Ishikawa (cell line): ENCODE measurements at regions not wholly inside any gene's neighbourhood (a gene's known extent, or its start where the extent isn't known, plus 50 kb on each side); places are given as distances from the start of the nearest gene placed in this dataset.

Source experiments
- CEBPB ChIP-seq: IDR thresholded peaks from 2 replicates; pipeline ENCODE4 v1.6.1; 2012
- CREB1 ChIP-seq: IDR thresholded peaks from 2 replicates; pipeline ENCODE4 v1.6.1; 2012; ENCODE audit warnings: low read depth
- EGR1 ChIP-seq: IDR thresholded peaks from 2 replicates; pipeline ENCODE4 v1.6.1; 2012
- EP300 ChIP-seq: IDR thresholded peaks from 2 replicates; pipeline ENCODE4 v1.6.1; 2012; ENCODE audit warnings: borderline replicate concordance
- FOXM1 ChIP-seq: IDR thresholded peaks from 2 replicates; pipeline ENCODE4 v1.6.1; 2012; ENCODE audit warnings: low read depth, borderline replicate concordance
- MAX ChIP-seq: IDR thresholded peaks from 2 replicates; pipeline ENCODE4 v1.6.1; 2012
- NFIC ChIP-seq: IDR thresholded peaks from 2 replicates; pipeline ENCODE4 v1.6.1; 2012
- RAD21 ChIP-seq: IDR thresholded peaks from 2 replicates; pipeline ENCODE4 v1.6.1; 2012; ENCODE audit warnings: low read depth
- REST ChIP-seq: IDR thresholded peaks from 2 replicates; pipeline ENCODE4 v1.6.1; 2012; ENCODE audit warnings: low read depth, mild to moderate bottlenecking
- TAF1 ChIP-seq: IDR thresholded peaks from 2 replicates; pipeline ENCODE4 v1.6.1; 2012; ENCODE audit warnings: low read depth, mild to moderate bottlenecking
- TCF12 ChIP-seq: IDR thresholded peaks from 2 replicates; pipeline ENCODE4 v1.6.1; 2012; ENCODE audit warnings: low read depth
- TEAD4 ChIP-seq: IDR thresholded peaks from 2 replicates; pipeline ENCODE4 v1.6.1; 2012
- USF1 ChIP-seq: IDR thresholded peaks from 2 replicates; pipeline ENCODE4 v1.6.1; 2012
- YY1 ChIP-seq: IDR thresholded peaks from 2 replicates; pipeline ENCODE4 v1.6.1; 2012; ENCODE audit warnings: low read depth
- ZBTB7A ChIP-seq: IDR thresholded peaks from 2 replicates; pipeline ENCODE4 v1.6.1; 2012; ENCODE audit warnings: low read depth

- TF ChIP-seq FOXM1 (no peak), TEAD4 (no peak), ZBTB7A (no peak), EP300 (no peak), EGR1 (no peak), TCF12 (no peak), USF1 (no peak), YY1 (no peak), NFIC (no peak), TAF1 (no peak), CEBPB (no peak), REST (no peak), MAX (no peak), RAD21 (no peak), CREB1 (no peak)
Measured at GRCh38 chr13:40191186-40191980, 475.1 kb downstream of the FOXO1 start.

- TF ChIP-seq TAF1, result no peak
- TF ChIP-seq RAD21, result no peak
- TF ChIP-seq YY1, result no peak
- no peak for TF ChIP-seq EGR1
- no peak for TF ChIP-seq CEBPB
- no peak for TF ChIP-seq USF1
Measured at GRCh38 chr13:40192452-40192851, 474.0 kb downstream of the FOXO1 start.

- no peak for TF ChIP-seq TCF12
- TF ChIP-seq CEBPB, result no peak
- no peak for TF ChIP-seq MAX
- TF ChIP-seq USF1, result no peak
- no peak for TF ChIP-seq YY1
- TF ChIP-seq RAD21, result no peak
- TF ChIP-seq TAF1, result no peak
- TF ChIP-seq EP300, result no peak
- no peak for TF ChIP-seq EGR1
- no peak for TF ChIP-seq CREB1
- no peak for TF ChIP-seq NFIC
- no peak for TF ChIP-seq FOXM1
- TF ChIP-seq REST, result no peak
- no peak for TF ChIP-seq TEAD4
- no peak for TF ChIP-seq ZBTB7A
Measured at GRCh38 chr13:40192858-40193257, 473.6 kb downstream of the FOXO1 start.

- TF ChIP-seq CEBPB (no peak), TCF12 (no peak), CREB1 (no peak), MAX (no peak), TAF1 (no peak), ZBTB7A (no peak), NFIC (no peak), RAD21 (no peak), YY1 (no peak), TEAD4 (no peak), REST (no peak), EGR1 (no peak), EP300 (no peak), USF1 (no peak), FOXM1 (no peak)
Measured at GRCh38 chr13:40193286-40194223, 472.9 kb downstream of the FOXO1 start.
